GM19043 (cell line): ENCODE measurements at regions not wholly inside any gene's neighbourhood (a gene's known extent, or its start where the extent isn't known, plus 50 kb on each side); places are given as distances from the start of the nearest gene placed in this dataset.
A peak's percentile ranks its signal among the peaks of the same experiment; 100 is the strongest.
"Not testable (repeated sequence)": the region's sequence is repeated elsewhere in the genome, so short reads cannot be mapped to it uniquely, and the experiment has no call there.

Experiments used
- ATAC-seq: cut with Tn5 transposase; IDR thresholded peaks from one replicate; pipeline ENCODE4 v1.9.1; 2021; ENCODE audit warnings: low read depth; ENCODE audit not compliant: unreplicated experiment

GRCh38 chr2:125324273-125324672 lies 1299.2 kb downstream of the CNTNAP5 start:
- ATAC-seq = no peak

GRCh38 chr2:125330133-125330532 lies 1305.0 kb downstream of the CNTNAP5 start:
- no peak for ATAC-seq

GRCh38 chr2:125341353-125341752 lies 1314.6 kb upstream of the GYPC start:
- ATAC-seq = no peak

GRCh38 chr2:125353542-125353941 lies 1302.4 kb upstream of the GYPC start:
- ATAC-seq = not testable (repeated sequence)

GRCh38 chr2:125364192-125364983 lies 1291.6 kb upstream of the GYPC start:
- no peak for ATAC-seq

GRCh38 chr2:125364984-125365265 lies 1291.0 kb upstream of the GYPC start:
- ATAC-seq = no peak

- no peak for ATAC-seq
Measured at GRCh38 chr2:125371867-125372266, 1284.1 kb upstream of the GYPC start.

GRCh38 chr2:125373293-125373692 lies 1282.7 kb upstream of the GYPC start:
- no peak for ATAC-seq

- ATAC-seq = no peak
Measured at GRCh38 chr2:125386074-125386473, 1269.9 kb upstream of the GYPC start.

- ATAC-seq = peak; percentile 86
Measured at GRCh38 chr2:125397535-125398251, 1258.3 kb upstream of the GYPC start.

- peak; percentile 42 for ATAC-seq
Measured at GRCh38 chr2:125398738-125399524, 1257.0 kb upstream of the GYPC start.

- no peak for ATAC-seq
Measured at GRCh38 chr2:125405816-125406215, 1250.1 kb upstream of the GYPC start.

GRCh38 chr2:125408874-125409538 lies 1247.0 kb upstream of the GYPC start:
- no peak for ATAC-seq

GRCh38 chr2:125418483-125418882 lies 1237.5 kb upstream of the GYPC start:
- ATAC-seq = no peak

GRCh38 chr2:125422198-125422770 lies 1233.7 kb upstream of the GYPC start:
- ATAC-seq = not testable (repeated sequence)

GRCh38 chr2:125424266-125424785 lies 1231.6 kb upstream of the GYPC start:
- no peak for ATAC-seq

GRCh38 chr2:125427721-125428315 lies 1228.1 kb upstream of the GYPC start:
- ATAC-seq = no peak

- no peak for ATAC-seq
Measured at GRCh38 chr2:125444106-125444505, 1211.9 kb upstream of the GYPC start.

GRCh38 chr2:125445495-125445894 lies 1210.5 kb upstream of the GYPC start:
- ATAC-seq = no peak

- ATAC-seq = no peak
Measured at GRCh38 chr2:125450092-125450491, 1205.9 kb upstream of the GYPC start.
